ENCODE measurements at regions not wholly inside any gene's neighbourhood (a gene's known extent, or its start where the extent isn't known, plus 50 kb on each side); places are given as distances from the start of the nearest gene placed in this dataset.

GRCh38 chr2:37843556-37843955, 81.5 kb upstream of the RMDN2 start:
- H3K4me2 ChIP-seq (ENCODE audit: insufficient read depth, low read length) = no peak overlapping the region
- no peaks in the 10 kb centered on the region for H3K36me3 ChIP-seq (ENCODE audit: insufficient read depth, low read length)
- H3K27me3 ChIP-seq (ENCODE audit: insufficient read depth, low read length, poor library complexity) = peaks cover 5% of the 10 kb centered on the region
- no peaks in the 10 kb centered on the region for H3K9me3 ChIP-seq (ENCODE audit: insufficient read depth, low read length, severe bottlenecking)
- no peaks in the 10 kb centered on the region for H3K79me2 ChIP-seq (ENCODE audit: insufficient read depth, low read length)
- TF ChIP-seq EZH2 (IDR thresholded peaks at IDR 0.05; ENCODE audit: borderline replicate concordance, low read depth, low read length, severe bottlenecking) = no peak
- TF ChIP-seq CTCF (IDR thresholded peaks at IDR 0.05; ENCODE audit: borderline replicate concordance, extremely low read depth, low read length, poor library complexity, severe bottlenecking) = no peak
- H3K9ac ChIP-seq (ENCODE audit: low read depth, low read length) = no peak overlapping the region
- no peak for DNase-seq
- no peak for ATAC-seq (ENCODE audit: insufficient read depth, low read depth)
- no peaks in the 10 kb centered on the region for H3K4me1 ChIP-seq (ENCODE audit: insufficient read depth, low read length)
- H3K4me3 ChIP-seq (ENCODE audit: low read depth in 1 of 2, low read length in 2 of 2) = no peak overlapping the region
- no peaks in the 10 kb centered on the region for H4K20me1 ChIP-seq (ENCODE audit: insufficient read depth, low read length)
- no peak overlapping the region for H2AFZ ChIP-seq (ENCODE audit: low read depth, low read length)
- H3K27ac ChIP-seq (ENCODE audit: low read length) = no peak overlapping the region

- Histone ChIP-seq H3K4me1 (ENCODE audit: insufficient read depth, low read length) (no peaks in the 10 kb centered on the region), H3K27me3 (ENCODE audit: insufficient read depth, low read length, poor library complexity) (peaks cover 7% of the 10 kb centered on the region), H3K4me3 (ENCODE audit: low read depth in 1 of 2, low read length in 2 of 2) (no peak overlapping the region), H3K9ac (ENCODE audit: low read depth, low read length) (no peak overlapping the region), H2AFZ (ENCODE audit: low read depth, low read length) (no peak overlapping the region), H3K27ac (ENCODE audit: low read length) (no peak overlapping the region), H3K4me2 (ENCODE audit: insufficient read depth, low read length) (no peak overlapping the region), H4K20me1 (ENCODE audit: insufficient read depth, low read length) (no peaks in the 10 kb centered on the region), H3K36me3 (ENCODE audit: insufficient read depth, low read length) (no peaks in the 10 kb centered on the region), H3K79me2 (ENCODE audit: insufficient read depth, low read length) (no peaks in the 10 kb centered on the region), H3K9me3 (ENCODE audit: insufficient read depth, low read length, severe bottlenecking) (no peaks in the 10 kb centered on the region)
- no peak for ATAC-seq (ENCODE audit: insufficient read depth, low read depth)
- no peak for DNase-seq
- no peak for TF ChIP-seq CTCF (IDR thresholded peaks at IDR 0.05; ENCODE audit: borderline replicate concordance, extremely low read depth, low read length, poor library complexity, severe bottlenecking)
Observed at GRCh38 chr2:37846207-37846606, 78.9 kb upstream of the RMDN2 start.

GRCh38 chr2:37847792-37848191, 77.3 kb upstream of the RMDN2 start:
- peaks cover 11% of the 10 kb centered on the region for H3K27me3 ChIP-seq (ENCODE audit: insufficient read depth, low read length, poor library complexity)
- no peak for ATAC-seq (ENCODE audit: insufficient read depth, low read depth)
- no peak overlapping the region for H3K9ac ChIP-seq (ENCODE audit: low read depth, low read length)
- DNase-seq = no peak
- H3K79me2 ChIP-seq (ENCODE audit: insufficient read depth, low read length) = no peaks in the 10 kb centered on the region
- no peak overlapping the region for H3K4me2 ChIP-seq (ENCODE audit: insufficient read depth, low read length)
- no peaks in the 10 kb centered on the region for H3K4me1 ChIP-seq (ENCODE audit: insufficient read depth, low read length)
- no peaks in the 10 kb centered on the region for H3K36me3 ChIP-seq (ENCODE audit: insufficient read depth, low read length)
- H3K9me3 ChIP-seq (ENCODE audit: insufficient read depth, low read length, severe bottlenecking) = no peaks in the 10 kb centered on the region
- TF ChIP-seq CTCF (IDR thresholded peaks at IDR 0.05; ENCODE audit: borderline replicate concordance, extremely low read depth, low read length, poor library complexity, severe bottlenecking) (no peak), EZH2 (IDR thresholded peaks at IDR 0.05; ENCODE audit: borderline replicate concordance, low read depth, low read length, severe bottlenecking) (no peak)
- H2AFZ ChIP-seq (ENCODE audit: low read depth, low read length) = no peak overlapping the region
- H3K4me3 ChIP-seq (ENCODE audit: low read depth in 1 of 2, low read length in 2 of 2) = no peak overlapping the region
- H3K27ac ChIP-seq (ENCODE audit: low read length) = no peak overlapping the region
- H4K20me1 ChIP-seq (ENCODE audit: insufficient read depth, low read length) = no peaks in the 10 kb centered on the region

- H3K4me3 ChIP-seq (ENCODE audit: low read depth in 1 of 2, low read length in 2 of 2) = no peak overlapping the region
- no peak overlapping the region for H3K4me2 ChIP-seq (ENCODE audit: insufficient read depth, low read length)
- no peak overlapping the region for H3K27ac ChIP-seq (ENCODE audit: low read length)
- DNase-seq (no peak), ATAC-seq (ENCODE audit: insufficient read depth, low read depth) (no peak)
- H3K9me3 ChIP-seq (ENCODE audit: insufficient read depth, low read length, severe bottlenecking) = no peaks in the 10 kb centered on the region
- no peaks in the 10 kb centered on the region for H3K36me3 ChIP-seq (ENCODE audit: insufficient read depth, low read length)
- H2AFZ ChIP-seq (ENCODE audit: low read depth, low read length) = no peak overlapping the region
- no peaks in the 10 kb centered on the region for H3K79me2 ChIP-seq (ENCODE audit: insufficient read depth, low read length)
- TF ChIP-seq CTCF (IDR thresholded peaks at IDR 0.05; ENCODE audit: borderline replicate concordance, extremely low read depth, low read length, poor library complexity, severe bottlenecking) (no peak), EZH2 (IDR thresholded peaks at IDR 0.05; ENCODE audit: borderline replicate concordance, low read depth, low read length, severe bottlenecking) (no peak)
- no peak overlapping the region for H3K9ac ChIP-seq (ENCODE audit: low read depth, low read length)
- no peaks in the 10 kb centered on the region for H4K20me1 ChIP-seq (ENCODE audit: insufficient read depth, low read length)
- H3K4me1 ChIP-seq (ENCODE audit: insufficient read depth, low read length) = no peaks in the 10 kb centered on the region
- H3K27me3 ChIP-seq (ENCODE audit: insufficient read depth, low read length, poor library complexity) = peaks cover 11% of the 10 kb centered on the region
Observed at GRCh38 chr2:37848451-37848850, 76.6 kb upstream of the RMDN2 start.

Data from DND-41 (cell line).